Activated CD8-positive, alpha-beta T cell treated with anti-CD3 and anti-CD28 coated beads for 36 hours (primary cell): ENCODE measurements at regions not wholly inside any gene's neighbourhood (a gene's known extent, or its start where the extent isn't known, plus 50 kb on each side); places are given as distances from the start of the nearest gene placed in this dataset.

ENCODE experiments used
- ATAC-seq: fragments of 200-7000 bp; cut with Tn5 transposase; one replicate; pipeline ENCODE4 v1.10.0; 2021; ENCODE audit warnings: mild to moderate bottlenecking, moderate library complexity
- CTCF ChIA-PET: fragments of 350-600 bp; sonication (Branson Sonifier 250); formaldehyde crosslinking; loops from one replicate; lab custom pipeline; 2021; ENCODE audit warnings: antibody characterized with exemption; lab: Charles Lee
- POLR2A ChIA-PET: fragments of 350-600 bp; sonication (Branson Sonifier 250); formaldehyde crosslinking; loops from one replicate; lab custom pipeline; 2021; ENCODE audit warnings: antibody characterized with exemption; lab: Charles Lee
- DNase-seq: peaks from one replicate; pipeline ENCODE4 v3.0.0-alpha.2; 2020
- H3K27ac Mint-ChIP-seq: one replicate; pipeline ENCODE4 v1.8.0; 2021; ENCODE audit warnings: mild to moderate bottlenecking, mixed read lengths
- H3K27me3 Mint-ChIP-seq: one replicate; pipeline ENCODE4 v1.8.0; 2021; ENCODE audit warnings: mixed read lengths
- H3K36me3 Mint-ChIP-seq: one replicate; pipeline ENCODE4 v1.8.0; 2021; ENCODE audit warnings: low read depth, mixed read lengths
- H3K4me1 Mint-ChIP-seq: one replicate; pipeline ENCODE4 v1.8.0; 2021; ENCODE audit warnings: low read depth, mixed read lengths
- H3K4me3 Mint-ChIP-seq: one replicate; pipeline ENCODE4 v1.8.0; 2021; ENCODE audit warnings: mild to moderate bottlenecking, moderate library complexity, mixed read lengths
- H3K9me3 Mint-ChIP-seq: one replicate; pipeline ENCODE4 v1.8.0; 2021; ENCODE audit warnings: mixed read lengths
- CTCF ChIP-seq: fragments of 200-600 bp; IDR thresholded peaks from one replicate; pipeline ENCODE4 v1.8.0; 2022; ENCODE audit warnings: antibody characterized with exemption, mild to moderate bottlenecking
- intact Hi-C: fragments of 100-400 bp; cut with micrococcal nuclease; formaldehyde crosslinking; loops from one replicate; pipeline ENCODE4 v1.10.0; 2022

- TF ChIP-seq CTCF: no peak
- Mint-ChIP-seq H3K4me1 (no peaks in the 10 kb centered on the region), H3K27me3 (no peaks in the 10 kb centered on the region), H3K36me3 (no peaks in the 10 kb centered on the region), H3K27ac (no peak overlapping the region), H3K4me3 (no peak overlapping the region), H3K9me3 (no peaks in the 10 kb centered on the region)
- ATAC-seq: no peak
- ChIA-PET POLR2A (no interaction called here), CTCF (no interaction called here)
- no peak for DNase-seq
- intact Hi-C loops: no loop called here
Measured at GRCh38 chr4:176507845-176508533, 188.2 kb downstream of the SPCS3 start.

- H3K27me3 Mint-ChIP-seq: no peaks in the 10 kb centered on the region
- POLR2A ChIA-PET: no interaction called here
- no peaks in the 10 kb centered on the region for H3K9me3 Mint-ChIP-seq
- CTCF ChIA-PET: no interaction called here
- no peaks in the 10 kb centered on the region for H3K36me3 Mint-ChIP-seq
- no peak for ATAC-seq
- H3K4me3 Mint-ChIP-seq: no peak overlapping the region
- no peaks in the 10 kb centered on the region for H3K4me1 Mint-ChIP-seq
- TF ChIP-seq CTCF: no peak
- DNase-seq: no peak
- no peak overlapping the region for H3K27ac Mint-ChIP-seq
- intact Hi-C loops: no loop called here
Measured at GRCh38 chr4:176508780-176509331, 189.1 kb downstream of the SPCS3 start.

GRCh38 chr4:176525576-176525975, 205.8 kb downstream of the SPCS3 start:
- intact Hi-C loops: no loop called here
- ChIA-PET POLR2A (no interaction called here), CTCF (no interaction called here)
- no peak for TF ChIP-seq CTCF
- Mint-ChIP-seq H3K9me3 (no peaks in the 10 kb centered on the region), H3K4me1 (no peaks in the 10 kb centered on the region), H3K27me3 (no peaks in the 10 kb centered on the region), H3K27ac (no peak overlapping the region), H3K4me3 (no peak overlapping the region), H3K36me3 (no peaks in the 10 kb centered on the region)
- DNase-seq (no peak), ATAC-seq (no peak)

- intact Hi-C loops: no loop called here
- no peak for ATAC-seq
- H3K27ac Mint-ChIP-seq: no peak overlapping the region
- ChIA-PET CTCF (no interaction called here), POLR2A (no interaction called here)
- no peaks in the 10 kb centered on the region for H3K27me3 Mint-ChIP-seq
- TF ChIP-seq CTCF: no peak
- DNase-seq: no peak
- H3K9me3 Mint-ChIP-seq: no peaks in the 10 kb centered on the region
- no peaks in the 10 kb centered on the region for H3K36me3 Mint-ChIP-seq
- H3K4me1 Mint-ChIP-seq: no peaks in the 10 kb centered on the region
- H3K4me3 Mint-ChIP-seq: no peak overlapping the region
Measured at GRCh38 chr4:176526704-176527103, 206.9 kb downstream of the SPCS3 start.

- no peak for ATAC-seq
Measured at GRCh38 chr4:176529574-176529973, 209.8 kb downstream of the SPCS3 start.

More at GRCh38 chr4:176529574-176529973, 209.8 kb downstream of the SPCS3 start:
- no peak overlapping the region for H3K4me3 Mint-ChIP-seq
- intact Hi-C loops: no loop called here
- no peak for TF ChIP-seq CTCF
- no peak for DNase-seq
- no peaks in the 10 kb centered on the region for H3K9me3 Mint-ChIP-seq
- H3K27ac Mint-ChIP-seq: no peak overlapping the region
- POLR2A ChIA-PET: no interaction called here
- H3K36me3 Mint-ChIP-seq: no peaks in the 10 kb centered on the region
- H3K4me1 Mint-ChIP-seq: no peaks in the 10 kb centered on the region
- CTCF ChIA-PET: no interaction called here
- no peaks in the 10 kb centered on the region for H3K27me3 Mint-ChIP-seq
